ENCODE measurements at regions not wholly inside any gene's neighbourhood (a gene's known extent, or its start where the extent isn't known, plus 50 kb on each side); places are given as distances from the start of the nearest gene placed in this dataset.

GRCh38 chr10:2356670-2357069, 619.3 kb upstream of the ADARB2 start:
- H3K4me2 ChIP-seq (replicated peaks; ENCODE audit: low read depth, low read length, poor library complexity, severe bottlenecking): no peak overlapping the region
- H3K27ac Mint-ChIP-seq: no peak overlapping the region
- CTCF ChIA-PET: no interaction called here
- H3K27me3 Mint-ChIP-seq: peaks cover 3% of the 10 kb centered on the region
- no peaks in the 10 kb centered on the region for H3K27me3 ChIP-seq (replicated peaks in 1 of 4; ENCODE audit: control extremely low read depth in 1 of 4, control insufficient read depth in 3 of 4, insufficient read depth in 4 of 4, low read length in 3 of 4)
- no peaks in the 10 kb centered on the region for H3K4me1 Mint-ChIP-seq
- H3K9me3 ChIP-seq (ENCODE audit: control extremely low read depth in 1 of 3, control insufficient read depth in 2 of 3, insufficient read depth in 1 of 3, low read length in 2 of 3): no peaks in the 10 kb centered on the region
- ATAC-seq (ENCODE audit: low read depth) (no peak), DNase-seq (no peak)
- POLR2A ChIA-PET: no interaction called here
- no peak overlapping the region for H2AFZ ChIP-seq (ENCODE audit: insufficient read depth, low read depth, low read length, poor library complexity, severe bottlenecking)
- no peaks in the 10 kb centered on the region for H3K9me3 Mint-ChIP-seq (ENCODE audit: insufficient read depth)
- H3K9ac ChIP-seq (ENCODE audit: low read length): no peak overlapping the region
- no peak for TF ChIP-seq CTCF (IDR thresholded peaks at IDR 0.05)
- TF ChIP-seq EZH2 (IDR thresholded peaks at IDR 0.05; ENCODE audit: borderline replicate concordance, insufficient read depth, low read depth, low read length, poor library complexity, severe bottlenecking): no peak
- H3K79me2 ChIP-seq (ENCODE audit: control insufficient read depth, insufficient read depth, low read length): no peaks in the 10 kb centered on the region
- no peak overlapping the region for H3K4me3 Mint-ChIP-seq
- H3K4me3 ChIP-seq (ENCODE audit: control extremely low read depth in 1 of 5, extremely low read depth in 1 of 5, insufficient read depth in 1 of 5, low read depth in 2 of 5, low read length in 4 of 5): no peak overlapping the region
- no peaks in the 10 kb centered on the region for H3K36me3 ChIP-seq (replicated peaks in 1 of 2; ENCODE audit: control extremely low read depth in 1 of 2, control insufficient read depth in 1 of 2, extremely low read depth in 1 of 2, insufficient read depth in 2 of 2, low read length in 1 of 2)
- intact Hi-C loops (cut with micrococcal nuclease): no loop called here
- H3K27ac ChIP-seq (ENCODE audit: low read length in 2 of 2): no peak overlapping the region
- H3K4me1 ChIP-seq (ENCODE audit: control insufficient read depth in 2 of 2, insufficient read depth in 2 of 2, low read length in 2 of 2): no peaks in the 10 kb centered on the region
- 94% methylated on average over 5 of the region's 7 CpGs for WGBS (ENCODE audit: insufficient coverage)
- no peaks in the 10 kb centered on the region for H4K20me1 ChIP-seq (ENCODE audit: control insufficient read depth, insufficient read depth, low read length, poor library complexity, severe bottlenecking)

- ChIA-PET POLR2A (no interaction called here), CTCF (no interaction called here)
- no peaks in the 10 kb centered on the region for H3K79me2 ChIP-seq (ENCODE audit: control insufficient read depth, insufficient read depth, low read length)
- no peaks in the 10 kb centered on the region for H4K20me1 ChIP-seq (ENCODE audit: control insufficient read depth, insufficient read depth, low read length, poor library complexity, severe bottlenecking)
- 83% methylated on average over 11 of the region's 16 CpGs for WGBS (ENCODE audit: insufficient coverage)
- no peak overlapping the region for H3K27ac ChIP-seq (ENCODE audit: low read length in 2 of 2)
- ATAC-seq (ENCODE audit: low read depth) (no peak), DNase-seq (no peak)
- H3K4me2 ChIP-seq (replicated peaks; ENCODE audit: low read depth, low read length, poor library complexity, severe bottlenecking): no peak overlapping the region
- H3K27ac Mint-ChIP-seq: no peak overlapping the region
- H3K4me1 ChIP-seq (ENCODE audit: control insufficient read depth in 2 of 2, insufficient read depth in 2 of 2, low read length in 2 of 2): no peaks in the 10 kb centered on the region
- no peaks in the 10 kb centered on the region for H3K9me3 ChIP-seq (ENCODE audit: control extremely low read depth in 1 of 3, control insufficient read depth in 2 of 3, insufficient read depth in 1 of 3, low read length in 2 of 3)
- H3K9ac ChIP-seq (ENCODE audit: low read length): no peak overlapping the region
- no peaks in the 10 kb centered on the region for H3K9me3 Mint-ChIP-seq (ENCODE audit: insufficient read depth)
- H3K4me3 Mint-ChIP-seq: no peak overlapping the region
- TF ChIP-seq CTCF (IDR thresholded peaks at IDR 0.05) (no peak), EZH2 (IDR thresholded peaks at IDR 0.05; ENCODE audit: borderline replicate concordance, insufficient read depth, low read depth, low read length, poor library complexity, severe bottlenecking) (no peak)
- H3K4me3 ChIP-seq (ENCODE audit: control extremely low read depth in 1 of 5, extremely low read depth in 1 of 5, insufficient read depth in 1 of 5, low read depth in 2 of 5, low read length in 4 of 5): no peak overlapping the region
- H2AFZ ChIP-seq (ENCODE audit: insufficient read depth, low read depth, low read length, poor library complexity, severe bottlenecking): no peak overlapping the region
- no peaks in the 10 kb centered on the region for H3K4me1 Mint-ChIP-seq
- intact Hi-C loops (cut with micrococcal nuclease): no loop called here
- no peaks in the 10 kb centered on the region for H3K36me3 ChIP-seq (replicated peaks in 1 of 2; ENCODE audit: control extremely low read depth in 1 of 2, control insufficient read depth in 1 of 2, extremely low read depth in 1 of 2, insufficient read depth in 2 of 2, low read length in 1 of 2)
- no peaks in the 10 kb centered on the region for H3K27me3 ChIP-seq (replicated peaks in 1 of 4; ENCODE audit: control extremely low read depth in 1 of 4, control insufficient read depth in 3 of 4, insufficient read depth in 4 of 4, low read length in 3 of 4)
- no peaks in the 10 kb centered on the region for H3K27me3 Mint-ChIP-seq
Observed at GRCh38 chr10:2351566-2351965, 614.2 kb upstream of the ADARB2 start.

Measured in B cell (primary cell).